H1 (cell line): ENCODE measurements at regions not wholly inside any gene's neighbourhood (a gene's known extent, or its start where the extent isn't known, plus 50 kb on each side); places are given as distances from the start of the nearest gene placed in this dataset.

ENCODE experiments used
- CTCF ChIA-PET: fragments of 300-600 bp; sonication (Branson Sonifier 250); formaldehyde crosslinking; loops from one replicate; lab custom pipeline; 2021; ENCODE audit not compliant: partially characterized antibody; lab: Charles Lee
- POLR2A ChIA-PET: fragments of 300-600 bp; sonication (Branson Sonifier 250); formaldehyde crosslinking; loops from one replicate; lab custom pipeline; 2021; ENCODE audit warnings: inconsistent platforms; ENCODE audit not compliant: partially characterized antibody; lab: Charles Lee
- DNase-seq, 2 experiments: peaks; one replicate each; pipeline versions ENCODE4 v3.0.0 to v3.0.0-alpha.2; 2010 to 2022; ENCODE audit warnings: low spot score in 2 of 2, low read depth in 1 of 2, mixed read lengths in 1 of 2
- FAIRE-seq: peaks from 2 replicates; lab custom pipeline; 2011; peaks lifted over from hg19 to GRCh38; lab: Jason Lieb, UNC
- H2AFZ ChIP-seq: 2 replicates; pipeline ENCODE4 v1.8.1; 2012; ENCODE audit warnings: low read length, inconsistent platforms
- H2AK5ac ChIP-seq: 2 replicates; pipeline ENCODE4 v1.6.1; 2013; ENCODE audit warnings: low read depth, low read length
- H2BK120ac ChIP-seq: replicated peaks from 2 replicates; pipeline ENCODE3; 2013; ENCODE audit warnings: low read depth, low read length, inconsistent platforms
- H2BK12ac ChIP-seq: 2 replicates; pipeline ENCODE4 v1.6.1; 2013; ENCODE audit warnings: low read depth, low read length
- H2BK15ac ChIP-seq: 2 replicates; pipeline ENCODE4 v1.6.1; 2013; ENCODE audit warnings: low read length
- H2BK20ac ChIP-seq: 2 replicates; pipeline ENCODE4 v1.6.1; 2013; ENCODE audit warnings: low read length
- H2BK5ac ChIP-seq: 2 replicates; pipeline ENCODE4 v1.6.1; 2013; ENCODE audit warnings: low read depth, low read length
- H3K14ac ChIP-seq: 2 replicates; pipeline ENCODE4 v1.6.1; 2013; ENCODE audit warnings: inconsistent platforms; ENCODE audit not compliant: insufficient read length
- H3K18ac ChIP-seq: 2 replicates; pipeline ENCODE4 v1.6.1; 2013; ENCODE audit warnings: low read length; ENCODE audit errors: extremely low read depth
- H3K23ac ChIP-seq: 2 replicates; pipeline ENCODE4 v1.6.1; 2013; ENCODE audit warnings: inconsistent platforms; ENCODE audit not compliant: insufficient read length
- H3K23me2 ChIP-seq: 2 replicates; pipeline ENCODE4 v1.6.1; 2013; ENCODE audit warnings: low read depth, low read length
- H3K27ac ChIP-seq: 2 replicates; pipeline ENCODE4 v1.6.1; 2011; ENCODE audit warnings: low read depth, low read length, inconsistent platforms
- H3K27me3 ChIP-seq, 4 experiments: replicated peaks in 1 of 4; 1 replicate in 1 of 4; 2 replicates in 3 of 4; pipeline versions ENCODE4 v1.6.1 to v1.8.1; 2011 to 2013; ENCODE audit warnings: low read length in 3 of 4, mild to moderate bottlenecking in 3 of 4, inconsistent platforms in 2 of 4, mixed read lengths in 2 of 4, moderate library complexity in 1 of 4; ENCODE audit not compliant: control insufficient read depth in 3 of 4, insufficient read depth in 3 of 4; ENCODE audit errors: extremely low read depth in 1 of 4
- H3K36me3 ChIP-seq, 4 experiments: 2 replicates each; pipeline versions ENCODE4 v1.6.1 to v1.8.1; 2011 to 2013; ENCODE audit warnings: mild to moderate bottlenecking in 4 of 4, low read length in 3 of 4, moderate library complexity in 2 of 4, control low read depth in 1 of 4, inconsistent platforms in 1 of 4; ENCODE audit not compliant: insufficient read depth in 4 of 4, control insufficient read depth in 2 of 4
- H3K4ac ChIP-seq: replicated peaks from 2 replicates; pipeline ENCODE3; 2013; ENCODE audit warnings: low read length, low read depth, mixed read lengths, inconsistent platforms; ENCODE audit not compliant: insufficient read length
- H3K4me1 ChIP-seq, 4 experiments: replicated peaks in 1 of 4; 1 replicate in 1 of 4; 2 replicates in 3 of 4; pipeline versions ENCODE4 v1.6.1 to v1.8.1; 2011 to 2013; ENCODE audit warnings: low read length in 3 of 4, inconsistent platforms in 2 of 4, mixed read lengths in 1 of 4; ENCODE audit not compliant: insufficient read depth in 4 of 4, control insufficient read depth in 3 of 4
- H3K4me2 ChIP-seq, 2 experiments: 2 replicates each; pipeline versions ENCODE4 v1.6.1 to v1.8.1; 2011 to 2013; ENCODE audit warnings: low read depth in 2 of 2, low read length in 2 of 2, control low read depth in 1 of 2, inconsistent platforms in 1 of 2, mild to moderate bottlenecking in 1 of 2; ENCODE audit not compliant: insufficient read depth in 1 of 2
- H3K4me3 ChIP-seq, 4 experiments: fragments of 200-600, 300-600 bp in 1 of 4; sonication (generic), shearing (Covaris generic), sonication (Bioruptor Twin) in 1 of 4; 2 replicates each; pipeline versions ENCODE4 v1.5.1 to v1.8.1; 2011 to 2016; ENCODE audit warnings: low read length in 4 of 4, low read depth in 3 of 4, control low read depth in 2 of 4, inconsistent platforms in 2 of 4, mild to moderate bottlenecking in 2 of 4, mixed read lengths in 1 of 4, moderate library complexity in 1 of 4; ENCODE audit not compliant: insufficient read depth in 2 of 4; ENCODE audit errors: extremely low read depth in 1 of 4
- H3K56ac ChIP-seq: replicated peaks from 2 replicates; pipeline ENCODE3; 2013; ENCODE audit warnings: low read depth, mild to moderate bottlenecking, mixed read lengths, low read length, inconsistent platforms; ENCODE audit not compliant: insufficient read length
- H3K79me1 ChIP-seq: 2 replicates; pipeline ENCODE4 v1.6.1; 2013; ENCODE audit warnings: low read depth, low read length, control low read depth
- H3K79me2 ChIP-seq, 2 experiments: 2 replicates each; pipeline versions ENCODE4 v1.6.1 to v1.8.1; 2012 to 2013; ENCODE audit warnings: low read length in 2 of 2, mild to moderate bottlenecking in 2 of 2, inconsistent platforms in 1 of 2; ENCODE audit not compliant: insufficient read depth in 2 of 2, control insufficient read depth in 1 of 2
- H3K9ac ChIP-seq, 4 experiments: replicated peaks in 1 of 4; 1 replicate in 1 of 4; 2 replicates in 3 of 4; pipeline versions ENCODE4 v1.6.1 to v1.8.1; 2011 to 2013; ENCODE audit warnings: low read depth in 3 of 4, low read length in 3 of 4, control low read depth in 2 of 4, mild to moderate bottlenecking in 2 of 4, moderate library complexity in 2 of 4, inconsistent platforms in 1 of 4; ENCODE audit errors: extremely low read depth in 1 of 4
- H3K9me3 ChIP-seq, 2 experiments: 2 replicates each; pipeline versions ENCODE4 v1.6.1 to v1.8.1; 2012 to 2013; ENCODE audit warnings: mild to moderate bottlenecking in 2 of 2, moderate library complexity in 2 of 2, control low read depth in 1 of 2, inconsistent platforms in 1 of 2, low read depth in 1 of 2, low read length in 1 of 2, mixed read lengths in 1 of 2; ENCODE audit not compliant: insufficient read depth in 2 of 2
- H4K20me1 ChIP-seq, 2 experiments: replicated peaks in 1 of 2; 2 replicates each; pipeline versions ENCODE3 to v1.8.1; 2011 to 2013; ENCODE audit warnings: inconsistent platforms in 2 of 2, low read length in 2 of 2, mild to moderate bottlenecking in 1 of 2; ENCODE audit not compliant: insufficient read depth in 2 of 2, control insufficient read depth in 1 of 2
- H4K5ac ChIP-seq: 2 replicates; pipeline ENCODE4 v1.6.1; 2013; ENCODE audit warnings: low read length, low read depth, mixed read lengths, inconsistent platforms; ENCODE audit not compliant: insufficient read length
- H4K8ac ChIP-seq: 2 replicates; pipeline ENCODE4 v1.8.0; 2013; ENCODE audit warnings: mild to moderate bottlenecking, moderate library complexity, low read length, inconsistent platforms; ENCODE audit not compliant: insufficient read depth; ENCODE audit errors: extremely low read depth
- H4K91ac ChIP-seq: replicated peaks from 2 replicates; pipeline ENCODE3; 2013; ENCODE audit warnings: low read length, mixed read lengths, inconsistent platforms; ENCODE audit not compliant: insufficient read length
- BACH1 ChIP-seq: IDR thresholded peaks from 2 replicates; pipeline ENCODE4 v1.6.1; 2012; ENCODE audit warnings: low read length, improper control_type of control experiment
- BCL11A ChIP-seq, 2 experiments: IDR thresholded peaks; one replicate each; pipeline ENCODE4 v1.6.1; 2011; ENCODE audit warnings: low read depth in 2 of 2, low read length in 2 of 2, mild to moderate bottlenecking in 2 of 2
- CBX5 ChIP-seq: fragments of 300-800, 300-1000 bp; sonication (generic); IDR thresholded peaks from 2 replicates; pipeline ENCODE4 v1.7.1; 2016; ENCODE audit warnings: antibody characterized with exemption, low read length, low read depth
- CTBP2 ChIP-seq: IDR thresholded peaks from 2 replicates; pipeline ENCODE4 v1.7.0; 2011; ENCODE audit warnings: borderline replicate concordance, mild to moderate bottlenecking, moderate library complexity, mixed read lengths, low read length; ENCODE audit not compliant: insufficient read depth, insufficient read length
- GABPA ChIP-seq: IDR thresholded peaks from 2 replicates; pipeline ENCODE4 v1.6.1; 2011; ENCODE audit warnings: mild to moderate bottlenecking, low read length, moderate library complexity, borderline replicate concordance; ENCODE audit not compliant: insufficient read depth
- JUND ChIP-seq: IDR thresholded peaks from 2 replicates; pipeline ENCODE4 v1.6.1; 2011; ENCODE audit warnings: mild to moderate bottlenecking, improper control_type of control experiment, low read length
- PHF8 ChIP-seq: fragments of 200-600 bp; sonication (generic); conservative IDR thresholded peaks from 2 replicates; pipeline ENCODE4 v1.7.1; 2012; ENCODE audit warnings: low read depth, mild to moderate bottlenecking, inconsistent platforms, low read length, moderate library complexity
- POLR2AphosphoS5 ChIP-seq: IDR thresholded peaks from 2 replicates; pipeline ENCODE4 v1.6.1; 2011; ENCODE audit warnings: low read depth, low read length
- WGBS, 2 experiments: shearing (Covaris generic) in 1 of 2; methylation state at CpG; one replicate each; pipeline versions ENCODE4 v1.1.6 to v1.1.7; 2013 to 2015; ENCODE audit warnings: low lambda C conversion rate in 2 of 2, mixed read lengths in 2 of 2, inconsistent platforms in 1 of 2, low coverage in 1 of 2, missing lambda C conversion rate in 1 of 2; ENCODE audit not compliant: insufficient replicate concordance in 2 of 2, insufficient coverage in 1 of 2, insufficient read length in 1 of 2; ENCODE audit errors: extremely low coverage in 1 of 2, missing lambda C conversion rate in 1 of 2; 5-methylcytosine and 5-hydroxymethylcytosine counted together
- TF ChIP-seq, protein P1 (sequence below): IDR thresholded peaks from 2 replicates; pipeline ENCODE4 v1.6.1; 2012; ENCODE audit warnings: inconsistent platforms
- TF ChIP-seq, protein P2 (sequence below), 3 experiments: IDR thresholded peaks; 1 replicate in 2 of 3; 2 replicates in 1 of 3; pipeline versions ENCODE4 v1.5.1 to v1.6.1; 2011; ENCODE audit warnings: low read length in 3 of 3, mild to moderate bottlenecking in 3 of 3, inconsistent platforms in 2 of 3, low read depth in 1 of 3, moderate library complexity in 1 of 3; ENCODE audit not compliant: insufficient read depth in 1 of 3; ENCODE audit errors: control extremely low read depth in 1 of 3

DNA sequence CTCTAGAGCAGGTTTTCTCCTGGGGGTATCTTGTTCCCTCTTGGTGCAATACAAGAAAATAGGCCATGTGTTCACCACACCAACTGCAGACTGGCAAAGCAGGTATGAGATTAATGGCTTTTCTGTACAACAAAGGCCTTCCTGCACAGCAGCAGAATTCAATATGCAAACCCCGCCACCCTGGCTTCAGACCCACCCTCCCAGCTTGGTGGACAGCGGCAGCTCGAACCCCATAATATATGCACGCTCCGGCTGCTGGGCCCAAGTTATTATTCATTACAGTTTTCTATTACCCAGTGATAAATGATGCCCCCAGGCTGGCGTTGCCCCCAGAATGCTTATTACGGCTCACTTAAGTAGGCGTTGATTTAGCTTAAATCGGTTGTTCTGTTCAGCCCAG lies 144.2 kb downstream of the RRAGC start:
- no peak overlapping the region for H2AK5ac ChIP-seq
- no peak overlapping the region for H2BK5ac ChIP-seq
- H3K27ac ChIP-seq, result no peak overlapping the region
- peaks cover 0 to 2% (median 0%) of the 10 kb centered on the region in 4 experiments; a peak in 1 of 7 replicates for H3K27me3 ChIP-seq
- H3K14ac ChIP-seq, result no peak overlapping the region
- no peak overlapping the region for H3K23ac ChIP-seq
- no peaks in the 10 kb centered on the region for H3K23me2 ChIP-seq
- H2AFZ ChIP-seq, result no peak overlapping the region
- no peak overlapping the region for H3K18ac ChIP-seq
- ChIA-PET CTCF (interaction anchor here (0.7 to 1.6 kb wide), 3 partner anchors 11 to 103 kb away, joined by 3 to 4 read pairs (median 4); no protein-coding TSS in a partner anchor), POLR2A (interaction anchor here (1.0 kb wide), 1 partner anchor 25 kb away, joined by 3 read pairs; no protein-coding TSS in a partner anchor)
- no peak overlapping the region for H3K9ac ChIP-seq
- H3K9me3 ChIP-seq, result no peaks in the 10 kb centered on the region
- H2BK15ac ChIP-seq, result no peak overlapping the region
- H3K36me3 ChIP-seq, result no peaks in the 10 kb centered on the region
- H4K8ac ChIP-seq, result no peak overlapping the region; the same call in 1 of the 2 replicates
- H4K5ac ChIP-seq, result no peak overlapping the region
- no peak overlapping the region for H3K4me2 ChIP-seq
- H3K4me3 ChIP-seq, result no peak overlapping the region
- H4K91ac ChIP-seq, result no peak overlapping the region
- FAIRE-seq, result no peak
- H3K56ac ChIP-seq, result no peak overlapping the region
- no peak overlapping the region for H3K4ac ChIP-seq
- H3K79me2 ChIP-seq, result no peaks in the 10 kb centered on the region
- H2BK12ac ChIP-seq, result no peak overlapping the region
- no peak for DNase-seq
- peaks cover 0 to 2% of the 10 kb centered on the region in 2 experiments for H4K20me1 ChIP-seq
- no peak overlapping the region for H2BK20ac ChIP-seq
- 96% methylated on average over 9 of the region's 9 CpGs; no CpG with 5 or more reads in 1 of the 2 experiments for WGBS, 2 experiments
- H3K79me1 ChIP-seq, result no peaks in the 10 kb centered on the region
- no peak overlapping the region for H2BK120ac ChIP-seq
- no peaks in the 10 kb centered on the region for H3K4me1 ChIP-seq
- TF ChIP-seq PHF8 (no peak), CTBP2 (no peak), BACH1 (no peak), CBX5 (no peak), BCL11A (IDR thresholded peaks at IDR 0.05; ENCODE audit: low read depth in 2 of 2, low read length in 2 of 2) (no peak), POLR2AphosphoS5 (no peak), GABPA (no peak), JUND (no peak)
- TF ChIP-seq, protein P1, sequence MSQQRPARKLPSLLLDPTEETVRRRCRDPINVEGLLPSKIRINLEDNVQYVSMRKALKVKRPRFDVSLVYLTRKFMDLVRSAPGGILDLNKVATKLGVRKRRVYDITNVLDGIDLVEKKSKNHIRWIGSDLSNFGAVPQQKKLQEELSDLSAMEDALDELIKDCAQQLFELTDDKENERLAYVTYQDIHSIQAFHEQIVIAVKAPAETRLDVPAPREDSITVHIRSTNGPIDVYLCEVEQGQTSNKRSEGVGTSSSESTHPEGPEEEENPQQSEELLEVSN, result no peak
- TF ChIP-seq, protein P2, sequence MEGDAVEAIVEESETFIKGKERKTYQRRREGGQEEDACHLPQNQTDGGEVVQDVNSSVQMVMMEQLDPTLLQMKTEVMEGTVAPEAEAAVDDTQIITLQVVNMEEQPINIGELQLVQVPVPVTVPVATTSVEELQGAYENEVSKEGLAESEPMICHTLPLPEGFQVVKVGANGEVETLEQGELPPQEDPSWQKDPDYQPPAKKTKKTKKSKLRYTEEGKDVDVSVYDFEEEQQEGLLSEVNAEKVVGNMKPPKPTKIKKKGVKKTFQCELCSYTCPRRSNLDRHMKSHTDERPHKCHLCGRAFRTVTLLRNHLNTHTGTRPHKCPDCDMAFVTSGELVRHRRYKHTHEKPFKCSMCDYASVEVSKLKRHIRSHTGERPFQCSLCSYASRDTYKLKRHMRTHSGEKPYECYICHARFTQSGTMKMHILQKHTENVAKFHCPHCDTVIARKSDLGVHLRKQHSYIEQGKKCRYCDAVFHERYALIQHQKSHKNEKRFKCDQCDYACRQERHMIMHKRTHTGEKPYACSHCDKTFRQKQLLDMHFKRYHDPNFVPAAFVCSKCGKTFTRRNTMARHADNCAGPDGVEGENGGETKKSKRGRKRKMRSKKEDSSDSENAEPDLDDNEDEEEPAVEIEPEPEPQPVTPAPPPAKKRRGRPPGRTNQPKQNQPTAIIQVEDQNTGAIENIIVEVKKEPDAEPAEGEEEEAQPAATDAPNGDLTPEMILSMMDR (IDR thresholded peaks at IDR 0.05; ENCODE audit: control extremely low read depth in 1 of 3, insufficient read depth in 1 of 3, low read depth in 1 of 3, low read length in 3 of 3), result no peak
